Cardiac septum (tissue), 1 donor: ENCODE measurements at regions not wholly inside any gene's neighbourhood (a gene's known extent, or its start where the extent isn't known, plus 50 kb on each side); places are given as distances from the start of the nearest gene placed in this dataset.
"Not testable (repeated sequence)": the region's sequence is repeated elsewhere in the genome, so short reads cannot be mapped to it uniquely, and the experiment has no call there.

Source experiments
- DNase-seq: peaks from one replicate; pipeline ENCODE4 v3.0.0-alpha.2; 2020; ENCODE audit warnings: low spot score
- intact Hi-C: fragments of 100-400 bp; cut with DNase I; formaldehyde crosslinking; loops from one replicate; pipeline ENCODE4 v1.14.0; 2022
- donor health status: DM: no; HTN: no; CAD: no.

GRCh38 chr5:12174734-12175133 is 270.5 kb upstream of the CTNND2 start:
- DNase-seq: no peak
- intact Hi-C loops: no loop called here

- intact Hi-C loops: no loop called here
- no peak for DNase-seq
Observed at GRCh38 chr5:12169536-12169935, 265.3 kb upstream of the CTNND2 start.

- no peak for DNase-seq
- intact Hi-C loops: no loop called here
Observed at GRCh38 chr5:12162863-12163262, 258.6 kb upstream of the CTNND2 start.

DNA sequence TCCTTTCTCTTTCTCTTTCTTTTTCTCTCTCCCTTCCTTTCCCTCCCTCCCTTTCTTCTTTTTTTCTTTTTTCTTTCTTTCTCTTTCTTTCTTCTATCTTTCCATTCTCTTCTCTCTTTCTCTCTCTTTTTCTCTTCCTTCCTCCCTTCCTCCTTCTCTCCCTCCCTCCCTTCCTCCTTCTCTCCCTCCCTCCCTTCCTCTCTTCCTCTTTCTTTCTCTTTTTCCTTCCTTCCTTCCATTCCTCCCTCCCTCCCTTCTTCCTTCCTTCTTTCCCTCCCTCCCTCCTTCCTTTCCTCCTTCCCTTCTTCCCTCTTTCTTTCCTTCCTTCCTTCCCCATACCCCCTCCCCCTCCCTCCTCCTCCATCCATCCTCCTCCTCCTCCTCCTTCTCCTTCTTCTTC is 243.3 kb upstream of the CTNND2 start:
- DNase-seq: no peak
- intact Hi-C loops: no loop called here

DNA sequence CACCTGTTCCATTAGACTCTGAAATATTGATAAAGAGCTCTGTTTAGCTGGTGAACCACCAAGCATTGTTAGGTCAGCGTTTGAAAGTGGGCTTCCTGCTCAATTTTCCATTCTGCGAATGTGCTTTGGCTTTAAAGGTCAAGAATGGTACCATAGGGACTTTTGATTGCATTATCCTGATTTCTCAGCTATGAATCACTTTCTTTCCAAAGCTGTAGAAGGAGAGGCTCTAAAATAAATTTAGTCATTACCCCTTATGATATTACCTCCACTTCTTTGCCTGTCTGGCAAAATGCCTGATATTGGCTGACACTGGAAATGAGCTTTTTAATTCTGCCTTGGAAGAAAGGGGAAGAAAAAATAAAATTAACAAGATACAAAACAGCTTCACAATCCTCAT is 237.2 kb upstream of the CTNND2 start:
- intact Hi-C loops: no loop called here
- no peak for DNase-seq

DNA sequence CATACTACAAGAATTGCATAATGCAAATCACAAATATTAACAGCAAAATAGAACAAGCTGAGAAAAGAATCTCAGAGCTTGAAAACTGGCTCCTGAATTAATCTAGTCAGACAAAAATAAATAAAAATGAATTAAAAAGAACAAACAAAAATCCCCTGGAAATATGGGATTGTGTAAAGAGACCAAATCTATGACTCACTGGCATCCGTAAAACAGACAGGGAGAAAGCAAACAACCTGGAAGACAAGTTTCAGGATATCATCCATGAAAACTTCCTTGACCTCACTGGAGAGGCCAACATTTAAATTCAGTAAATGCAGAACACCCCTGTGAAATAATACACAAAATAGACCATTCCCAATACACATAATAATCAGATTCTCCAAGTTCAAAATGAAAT is 229.3 kb upstream of the CTNND2 start:
- no peak for DNase-seq

GRCh38 chr5:12131020-12131419 is 226.8 kb upstream of the CTNND2 start:
- DNase-seq, intact Hi-C loops: not testable (repeated sequence)

More for the DNA sequence above, 229.3 kb upstream of the CTNND2 start:
- intact Hi-C loops: no loop called here

DNA sequence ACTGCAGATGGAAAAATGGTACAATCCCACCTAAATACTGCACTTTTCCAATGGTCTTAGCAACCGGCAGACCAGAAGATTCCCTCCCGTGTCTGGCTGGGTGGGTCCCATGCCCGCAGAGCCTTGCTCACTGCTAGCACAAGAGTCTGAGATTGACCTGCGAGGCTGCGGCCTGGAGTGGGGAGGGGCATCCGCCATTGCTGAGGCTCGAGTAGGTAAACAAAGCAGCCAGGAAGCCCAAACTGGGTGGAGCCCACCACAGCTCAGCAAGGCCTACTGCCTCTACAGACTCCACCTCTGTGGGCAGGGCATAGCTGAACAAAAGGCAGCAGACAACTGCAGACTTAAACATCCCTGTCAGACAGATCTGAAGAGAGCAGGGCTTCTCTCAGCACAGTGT is 221.6 kb upstream of the CTNND2 start:
- intact Hi-C loops: no loop called here
- no peak for DNase-seq

DNA sequence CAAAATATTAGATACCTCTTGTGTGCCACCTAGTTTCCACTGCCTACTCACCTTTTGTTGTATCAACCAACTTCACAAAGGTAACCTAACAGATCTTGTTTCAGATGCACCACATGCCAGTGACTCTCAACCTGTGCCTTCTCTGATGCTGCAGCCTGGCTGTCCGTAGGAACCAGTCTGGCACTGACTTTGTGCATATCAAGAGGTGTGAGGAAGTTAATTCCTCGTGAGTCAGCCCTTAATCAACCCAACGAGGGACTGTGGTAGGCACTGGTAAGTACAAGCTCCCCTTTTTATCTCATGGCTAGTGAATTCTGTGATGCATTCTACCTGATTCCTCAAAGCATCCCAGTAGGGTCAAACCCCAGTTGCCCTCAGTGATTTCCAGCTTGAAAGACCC is 215.4 kb upstream of the CTNND2 start:
- DNase-seq: no peak
- intact Hi-C loops: no loop called here

- intact Hi-C loops: no loop called here
- no peak for DNase-seq
Observed at GRCh38 chr5:12114075-12114474, 209.8 kb upstream of the CTNND2 start.

DNA sequence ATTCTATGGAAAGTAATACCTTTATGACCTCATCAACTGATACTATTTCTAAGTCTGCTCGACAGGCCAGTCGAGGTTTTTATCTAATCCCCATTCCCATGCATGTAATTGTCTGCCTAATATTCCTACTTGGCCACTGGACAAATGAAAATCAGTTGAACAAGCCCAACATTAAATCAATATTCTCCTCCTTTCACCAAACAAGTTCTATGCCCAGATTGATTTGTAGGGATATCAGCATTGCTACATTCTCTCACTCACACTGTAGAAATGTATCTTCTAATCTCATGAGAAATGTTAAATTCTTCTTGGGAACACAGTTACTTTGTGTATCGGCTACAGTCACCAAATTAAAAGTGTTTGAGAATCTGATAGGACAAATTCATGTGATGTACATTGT is 208.8 kb upstream of the CTNND2 start:
- no peak for DNase-seq
- intact Hi-C loops: no loop called here

DNA sequence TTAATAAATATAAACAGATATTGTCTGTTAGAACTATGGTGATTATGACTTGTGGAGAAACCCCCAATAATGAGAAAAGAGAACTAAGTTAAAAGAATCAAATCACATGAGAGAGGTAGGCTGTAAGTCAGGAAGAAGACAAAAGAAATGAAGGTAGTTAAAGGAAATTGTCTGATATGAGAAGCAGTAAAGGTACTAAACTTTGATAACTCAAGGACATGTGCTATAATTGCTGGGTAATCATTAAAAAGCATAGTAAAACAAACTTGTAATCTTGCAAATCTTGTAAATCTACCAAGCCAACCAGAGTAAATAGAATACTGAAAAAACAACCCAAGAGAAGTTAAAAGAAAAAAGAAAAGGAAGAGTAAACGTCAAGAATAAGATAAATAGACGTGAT is 207.0 kb upstream of the CTNND2 start:
- intact Hi-C loops: no loop called here

GRCh38 chr5:12110629-12111028 is 206.4 kb upstream of the CTNND2 start:
- no peak for DNase-seq
- intact Hi-C loops: no loop called here

More for the DNA sequence above, 207.0 kb upstream of the CTNND2 start:
- no peak for DNase-seq

DNA sequence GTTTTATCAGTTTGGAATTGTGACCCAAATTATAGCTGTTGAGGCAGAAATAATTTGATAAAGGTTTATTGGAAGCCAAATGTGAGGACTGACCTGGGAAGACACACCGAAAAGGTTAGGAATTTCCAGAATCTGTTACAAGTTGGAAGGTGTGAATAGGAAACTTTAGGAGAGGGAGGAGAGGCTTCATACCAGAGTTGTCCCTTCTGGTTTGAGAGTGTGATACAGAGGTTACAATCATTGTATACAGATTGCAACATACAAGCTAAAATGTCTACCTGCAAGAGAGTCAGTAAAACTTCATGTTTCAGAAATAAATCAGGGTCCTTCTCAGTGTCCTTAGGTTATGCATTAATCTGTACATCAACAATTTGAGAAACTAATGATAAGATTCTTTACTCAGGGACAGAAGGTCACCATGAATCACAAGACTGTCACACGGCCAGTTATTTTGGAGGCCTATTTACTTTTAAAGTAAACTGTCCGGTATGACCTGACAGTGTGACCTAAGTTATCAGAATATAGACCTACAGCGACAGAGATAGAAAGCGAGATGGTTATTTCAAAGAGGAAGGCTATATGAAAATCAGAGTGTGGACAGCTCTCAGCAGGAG is 204.9 kb upstream of the CTNND2 start:
- intact Hi-C loops: no loop called here
- no peak for DNase-seq

GRCh38 chr5:12102151-12102550 is 197.9 kb upstream of the CTNND2 start:
- DNase-seq: no peak
- intact Hi-C loops: no loop called here

GRCh38 chr5:12100542-12100941 is 196.3 kb upstream of the CTNND2 start:
- no peak for DNase-seq
- intact Hi-C loops: no loop called here

GRCh38 chr5:12099296-12099695 is 195.1 kb upstream of the CTNND2 start:
- no peak for DNase-seq
- intact Hi-C loops: no loop called here

- no peak for DNase-seq
- intact Hi-C loops: no loop called here
Observed at GRCh38 chr5:12095808-12096281, 191.6 kb upstream of the CTNND2 start.

- intact Hi-C loops: no loop called here
- DNase-seq: no peak
Observed at GRCh38 chr5:12093586-12093985, 189.3 kb upstream of the CTNND2 start.

GRCh38 chr5:12080761-12081160 is 176.5 kb upstream of the CTNND2 start:
- intact Hi-C loops: no loop called here
- no peak for DNase-seq

- intact Hi-C loops, DNase-seq: not testable (repeated sequence)
Observed at GRCh38 chr5:12078286-12078685, 174.0 kb upstream of the CTNND2 start.

DNA sequence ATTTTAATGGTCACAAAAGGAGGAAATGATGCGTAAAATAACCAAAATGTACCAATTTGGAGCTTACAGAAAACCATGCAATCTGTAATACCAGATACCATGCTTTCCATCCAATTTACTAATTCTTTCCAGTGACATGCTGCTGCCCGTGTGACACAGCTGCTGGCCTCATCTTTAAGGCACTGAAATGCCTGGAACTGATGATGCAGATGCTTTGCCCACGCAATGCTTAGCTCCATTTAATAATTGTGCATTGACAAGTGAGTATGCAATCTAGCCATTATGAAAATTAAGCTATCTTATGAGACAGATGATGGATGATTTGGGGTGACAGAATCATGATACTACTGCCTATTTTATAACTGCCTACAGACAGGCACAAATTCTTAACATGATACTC is 169.2 kb upstream of the CTNND2 start:
- intact Hi-C loops: no loop called here
- DNase-seq: no peak
